Caki2 (cell line): ENCODE measurements at regions not wholly inside any gene's neighbourhood (a gene's known extent, or its start where the extent isn't known, plus 50 kb on each side); places are given as distances from the start of the nearest gene placed in this dataset.
A peak's percentile ranks its signal among the peaks of the same experiment; 100 is the strongest.
"Not testable (repeated sequence)": the region's sequence is repeated elsewhere in the genome, so short reads cannot be mapped to it uniquely, and the experiment has no call there.

Experiments used
- DNase-seq: peaks from one replicate; pipeline ENCODE4 v3.0.0-alpha.2; 2015; ENCODE audit warnings: low read depth
- in situ Hi-C: cut with HindIII; loops from 2 replicates; pipeline ENCODE4 v1.10.0; 2016; ENCODE audit warnings: low sequenced_read_pairs, low pct_unique_long_range_greater_than_20kb, mixed read lengths

DNA sequence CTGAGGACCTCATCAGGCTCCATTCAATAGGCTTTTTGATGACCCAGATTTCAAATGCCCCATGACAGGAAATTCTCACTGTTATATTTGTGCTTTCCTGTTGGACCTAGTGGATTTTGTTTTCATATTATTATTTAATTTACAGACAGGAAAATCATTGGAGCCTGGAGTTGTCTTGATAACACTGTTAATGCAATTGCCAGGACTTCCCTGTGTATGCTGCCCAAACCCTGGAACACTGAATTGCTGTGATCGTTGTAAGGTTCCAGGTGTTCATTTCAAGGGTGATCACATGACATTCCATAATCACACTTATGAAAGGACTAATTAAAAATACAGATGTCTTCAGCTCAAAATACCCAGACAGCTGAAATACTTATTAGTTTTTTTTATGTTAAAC lies 783.2 kb downstream of the DHX35 start:
- DNase-seq = no peak
- in situ Hi-C loops = no loop called here

DNA sequence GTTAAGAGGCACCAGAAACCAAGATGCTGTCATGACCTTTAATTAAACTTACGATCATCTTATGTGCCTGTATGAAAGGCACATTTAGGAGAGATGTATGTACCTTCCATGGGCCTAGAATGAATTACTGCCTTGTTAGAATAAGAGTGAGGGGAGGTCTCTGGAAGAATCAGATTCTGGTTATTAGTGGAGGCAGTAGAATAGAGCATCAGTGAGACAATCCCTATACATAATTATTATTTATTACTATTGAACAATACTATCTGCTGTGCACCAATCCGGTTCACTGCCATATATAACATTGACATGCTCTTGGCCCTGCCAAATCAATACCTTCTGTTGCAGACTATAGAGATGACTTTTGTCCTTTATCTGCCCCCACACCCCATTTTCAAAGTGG lies 776.5 kb downstream of the DHX35 start:
- in situ Hi-C loops = no loop called here

DNA sequence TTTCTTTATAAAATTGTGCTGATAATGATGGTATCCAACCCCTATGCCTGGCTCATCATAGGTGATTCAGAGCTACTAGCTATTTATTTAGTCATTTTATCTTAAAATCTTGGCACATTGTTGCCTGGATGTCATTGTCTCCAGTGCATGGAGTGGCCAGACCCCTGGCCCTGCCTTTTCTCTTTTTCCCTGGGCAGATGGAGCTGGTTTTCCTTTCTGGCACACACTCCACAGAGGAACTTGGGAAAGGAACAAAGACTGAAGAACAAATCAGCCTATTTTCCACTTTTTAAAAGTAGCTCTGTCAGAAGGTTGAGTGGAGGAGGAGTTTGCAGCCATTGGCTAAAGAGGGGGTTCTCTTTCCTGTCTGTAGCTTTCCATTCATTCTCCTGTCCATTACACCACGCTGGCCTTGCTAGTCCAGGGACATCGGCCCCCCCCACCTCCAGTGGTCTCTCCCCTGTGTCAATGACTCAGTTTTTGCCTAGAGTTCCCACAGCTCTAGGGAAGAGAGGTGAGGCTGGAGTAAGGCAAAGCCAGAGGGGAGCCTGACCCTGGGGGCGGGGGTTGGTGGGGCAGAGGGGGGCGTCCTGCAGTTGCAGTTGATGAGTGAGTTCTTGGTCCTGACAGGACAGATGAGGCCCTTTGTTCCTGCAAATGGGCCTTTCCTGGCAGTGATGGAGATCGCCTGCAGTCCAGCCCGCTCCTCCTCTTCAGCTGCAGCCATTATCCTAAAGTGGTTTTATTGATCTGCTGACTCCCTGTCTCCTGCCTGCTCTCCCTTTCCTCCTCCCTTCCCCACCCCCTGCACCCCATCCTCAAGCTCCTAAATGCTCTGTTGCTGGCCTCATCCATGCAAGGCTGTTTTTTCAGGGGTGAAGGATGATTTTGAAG lies 774.5 kb downstream of the DHX35 start:
- no peak for DNase-seq
- in situ Hi-C loops = no loop called here

More for the DNA sequence above, 776.5 kb downstream of the DHX35 start:
- DNase-seq = no peak

DNA sequence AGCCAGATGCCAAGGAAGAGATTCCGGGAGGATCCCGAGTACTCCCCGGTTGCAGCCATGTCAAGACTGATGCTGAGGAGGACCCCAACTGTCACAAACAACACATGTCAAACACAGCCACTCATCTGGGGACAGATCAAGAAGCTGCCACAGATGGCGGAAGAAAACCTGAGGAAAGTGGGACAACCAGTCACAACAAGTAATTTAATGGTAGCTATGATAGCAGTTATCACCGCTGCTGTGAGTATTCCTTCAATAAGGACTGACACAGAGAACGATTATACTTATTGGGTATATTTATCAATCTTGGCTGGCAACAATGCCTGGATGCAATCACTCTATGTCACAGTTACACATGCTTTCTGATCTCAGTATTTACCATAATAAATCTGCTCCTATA lies 763.4 kb downstream of the DHX35 start:
- in situ Hi-C loops, DNase-seq: not testable (repeated sequence)

DNA sequence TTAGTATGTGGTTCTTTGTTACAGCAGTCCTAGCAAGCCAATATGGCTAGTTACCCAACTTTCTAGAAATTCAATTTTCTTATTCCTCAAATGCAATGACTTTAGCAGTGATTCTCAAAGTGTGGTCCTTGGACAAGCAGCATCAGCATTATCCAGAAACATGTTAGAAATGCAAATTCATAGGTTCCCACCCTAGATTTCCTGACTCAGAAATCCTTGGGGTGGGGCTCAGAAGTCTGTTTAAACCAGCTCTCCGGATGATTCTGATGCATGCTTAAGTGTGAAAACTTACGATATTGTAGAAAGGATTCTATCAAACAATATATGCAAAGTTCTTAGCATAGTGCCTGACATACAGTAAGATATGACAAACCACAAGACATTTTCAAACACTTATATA lies 757.1 kb downstream of the DHX35 start:
- in situ Hi-C loops = no loop called here
- DNase-seq = no peak

DNA sequence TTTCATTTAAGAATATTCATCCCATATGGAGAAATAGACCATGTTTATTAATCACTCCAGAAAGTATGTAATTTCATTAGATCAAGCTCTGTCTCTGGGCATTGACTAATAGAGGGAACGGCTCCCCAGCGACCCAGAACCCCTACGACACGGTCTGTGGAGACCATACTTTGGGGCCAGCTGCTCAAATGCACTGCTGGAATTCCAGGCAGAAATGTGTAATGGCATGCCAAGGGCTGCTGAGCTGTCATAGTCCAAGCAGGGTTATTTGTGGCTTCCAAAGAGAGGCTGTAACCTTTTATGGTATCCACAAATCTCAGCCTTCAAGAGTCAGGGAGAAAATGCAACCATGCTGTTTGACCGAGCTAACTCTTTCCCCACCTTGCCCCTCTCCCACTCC lies 755.8 kb downstream of the DHX35 start:
- no peak for DNase-seq
- in situ Hi-C loops = no loop called here

DNA sequence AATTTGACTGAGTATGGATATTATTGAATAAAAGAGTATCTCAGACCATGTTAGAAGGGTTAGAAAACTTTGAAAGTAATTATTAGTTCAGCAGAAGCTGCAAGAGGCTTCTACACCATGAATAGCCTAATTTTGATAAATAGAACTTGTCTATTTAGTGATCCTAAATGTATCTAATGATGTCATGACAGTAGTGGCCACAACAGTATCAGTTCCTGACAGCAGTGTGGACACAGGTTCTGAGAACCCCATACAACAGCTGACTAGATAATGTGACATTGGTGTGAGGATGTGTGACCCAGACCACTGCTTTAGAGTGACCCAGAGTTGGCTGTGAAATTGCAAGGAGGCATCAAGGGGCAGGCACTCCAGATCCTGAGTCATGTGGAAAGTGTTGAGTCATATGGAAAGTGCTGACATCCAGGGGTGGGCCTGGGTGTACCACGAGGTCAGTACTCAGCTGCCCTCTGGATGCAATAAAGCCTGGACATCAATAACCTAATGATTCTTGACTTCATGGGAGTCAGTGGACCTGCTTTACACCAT lies 754.7 kb downstream of the DHX35 start:
- no peak for DNase-seq
- in situ Hi-C loops = no loop called here

DNA sequence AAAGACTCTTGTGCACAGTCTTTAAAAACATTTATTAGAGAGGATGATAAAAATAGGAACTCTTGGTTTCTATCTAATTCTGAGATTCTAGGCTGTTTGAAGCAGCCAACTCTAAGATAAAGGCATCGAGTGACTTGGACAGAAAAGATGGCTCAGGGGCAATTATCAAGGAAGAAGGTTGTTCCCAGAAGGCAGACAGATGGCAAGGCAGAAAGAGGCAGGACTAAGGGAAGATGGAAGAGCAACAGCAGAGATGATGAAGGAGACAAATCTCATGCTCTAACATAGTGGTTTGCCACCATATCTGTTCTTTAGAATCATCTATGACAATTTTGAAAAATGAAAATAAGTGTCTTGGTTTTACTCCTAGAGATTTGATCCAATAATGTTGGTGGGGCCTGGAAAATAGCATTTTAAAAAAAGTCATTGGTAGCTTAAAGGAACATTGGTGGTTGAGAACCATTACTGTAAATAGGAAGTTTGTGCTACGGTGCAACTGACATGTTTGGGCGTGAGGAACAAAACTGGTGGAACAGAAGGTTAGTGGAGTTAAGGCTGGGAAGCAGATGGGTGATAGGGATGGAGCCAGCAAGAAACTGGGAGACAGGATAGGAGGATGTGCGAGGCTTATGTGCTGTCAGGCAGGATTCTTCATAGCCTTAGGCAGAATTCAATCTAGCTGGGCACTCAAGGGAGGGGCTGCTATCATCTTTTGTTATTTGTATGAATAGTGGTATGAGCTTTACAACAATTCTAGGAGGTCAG lies 751.1 kb downstream of the DHX35 start:
- in situ Hi-C loops = no loop called here
- no peak for DNase-seq

DNA sequence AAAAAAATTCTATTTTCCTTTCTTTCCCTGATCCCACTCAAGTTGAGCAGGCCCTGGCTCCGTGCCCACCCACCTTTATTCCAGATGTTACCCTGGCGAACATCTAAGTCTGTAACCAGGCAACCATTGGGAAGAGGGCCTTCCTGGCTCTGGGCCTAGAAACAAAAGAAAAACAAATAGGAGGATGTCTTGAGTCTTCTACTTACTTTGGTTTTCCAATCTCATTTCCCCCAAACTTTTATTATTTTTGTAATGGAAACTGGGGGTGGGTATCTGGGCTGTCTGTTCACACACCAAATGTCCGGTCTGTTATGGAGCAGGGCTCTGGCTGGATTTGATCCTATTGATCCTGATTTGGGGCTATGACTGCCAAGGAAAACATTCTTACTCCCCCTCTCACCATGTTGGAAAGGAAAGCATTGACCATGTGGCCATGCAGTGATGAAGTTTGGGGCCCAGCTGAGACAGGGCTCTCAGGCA lies 744.1 kb downstream of the DHX35 start:
- in situ Hi-C loops = no loop called here
- no peak for DNase-seq

DNA sequence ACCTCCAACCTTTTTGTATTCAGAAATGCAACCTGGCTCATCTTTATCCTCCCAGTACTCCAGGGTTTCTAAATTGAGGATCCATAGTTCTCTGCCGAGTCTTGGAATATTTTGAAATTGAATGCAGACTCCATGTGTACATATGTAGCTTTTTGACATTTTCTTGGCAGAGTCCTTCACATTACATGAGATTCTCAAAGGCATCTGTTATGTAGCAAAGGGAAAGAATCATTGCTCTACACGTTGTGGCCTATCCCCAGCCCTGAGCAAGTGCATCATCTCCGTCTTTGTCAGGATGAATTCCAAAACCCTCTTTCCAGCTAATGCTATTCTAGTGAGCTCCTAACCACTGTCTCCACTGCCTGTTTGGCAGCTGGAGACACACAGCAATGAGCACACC lies 742.9 kb downstream of the DHX35 start:
- in situ Hi-C loops = no loop called here
- DNase-seq = no peak

DNA sequence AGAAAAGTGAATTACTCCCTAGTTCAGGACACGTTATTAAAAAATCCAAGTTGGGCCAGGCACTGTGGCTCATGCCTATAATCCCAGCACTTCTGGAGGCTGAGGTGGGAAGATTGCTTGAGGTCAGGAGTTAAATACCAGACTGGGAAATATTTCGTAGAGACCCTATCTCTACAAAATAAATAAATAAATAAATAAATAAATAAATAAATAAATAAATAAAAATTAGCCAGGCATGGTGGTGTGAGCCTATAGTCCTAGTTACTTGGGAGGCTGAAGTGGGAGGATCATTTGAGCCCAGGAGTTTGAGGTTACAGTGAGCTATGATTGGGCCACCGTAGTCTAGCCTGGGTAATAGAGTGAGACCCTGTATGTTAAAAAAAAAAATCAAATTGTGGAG lies 741.2 kb downstream of the DHX35 start:
- DNase-seq, in situ Hi-C loops: not testable (repeated sequence)

DNA sequence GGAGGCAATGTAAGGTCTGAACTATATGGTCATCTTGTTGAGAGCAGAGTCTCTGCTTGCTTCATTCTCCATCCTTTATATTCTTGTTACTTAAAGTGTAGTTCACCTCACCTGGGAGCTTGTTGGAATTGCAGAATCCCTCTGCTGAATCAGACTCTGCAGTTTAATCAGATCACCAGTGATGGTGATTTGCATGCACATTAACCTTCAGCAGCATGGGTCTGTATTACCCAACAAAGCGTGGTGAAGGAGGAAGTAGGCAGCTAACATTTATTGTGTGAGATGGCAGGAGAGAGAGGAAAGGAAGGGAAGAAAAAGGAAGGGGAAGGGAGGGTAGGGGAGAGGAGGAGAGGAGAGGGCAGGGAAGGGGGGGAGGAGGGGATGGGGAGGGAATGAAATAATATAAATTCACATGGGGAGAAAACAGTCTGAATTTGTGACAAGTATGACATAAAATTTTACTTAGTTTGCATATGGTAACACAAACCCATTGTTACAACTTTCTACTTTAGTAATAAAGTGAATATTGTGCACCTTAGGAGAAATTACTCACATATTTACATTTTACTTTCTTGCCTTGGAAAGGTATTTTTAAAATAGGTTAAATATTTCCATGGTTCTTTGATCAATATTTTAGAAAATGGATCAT lies 740.7 kb downstream of the DHX35 start:
- no peak for DNase-seq
- in situ Hi-C loops = no loop called here

DNA sequence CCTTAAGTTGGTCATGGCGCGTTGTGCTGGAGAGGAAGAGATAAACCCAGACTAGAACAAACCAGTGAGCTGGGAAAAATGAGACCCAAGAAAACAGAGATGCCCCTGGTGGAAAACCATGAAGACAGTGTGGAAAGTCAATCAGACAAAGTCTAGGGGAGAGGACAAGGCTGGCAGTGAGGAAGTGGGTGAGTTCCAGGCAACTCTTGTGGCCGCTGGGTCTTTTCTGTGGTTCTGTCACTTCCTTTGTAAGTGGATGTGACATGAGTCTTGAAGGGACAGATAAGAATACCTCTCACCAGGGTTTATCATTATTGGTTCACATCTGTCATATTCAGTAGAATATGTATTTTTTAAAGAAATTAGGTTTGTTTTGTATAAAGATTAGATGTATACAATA lies 738.4 kb downstream of the DHX35 start:
- in situ Hi-C loops = no loop called here
- DNase-seq = no peak

DNA sequence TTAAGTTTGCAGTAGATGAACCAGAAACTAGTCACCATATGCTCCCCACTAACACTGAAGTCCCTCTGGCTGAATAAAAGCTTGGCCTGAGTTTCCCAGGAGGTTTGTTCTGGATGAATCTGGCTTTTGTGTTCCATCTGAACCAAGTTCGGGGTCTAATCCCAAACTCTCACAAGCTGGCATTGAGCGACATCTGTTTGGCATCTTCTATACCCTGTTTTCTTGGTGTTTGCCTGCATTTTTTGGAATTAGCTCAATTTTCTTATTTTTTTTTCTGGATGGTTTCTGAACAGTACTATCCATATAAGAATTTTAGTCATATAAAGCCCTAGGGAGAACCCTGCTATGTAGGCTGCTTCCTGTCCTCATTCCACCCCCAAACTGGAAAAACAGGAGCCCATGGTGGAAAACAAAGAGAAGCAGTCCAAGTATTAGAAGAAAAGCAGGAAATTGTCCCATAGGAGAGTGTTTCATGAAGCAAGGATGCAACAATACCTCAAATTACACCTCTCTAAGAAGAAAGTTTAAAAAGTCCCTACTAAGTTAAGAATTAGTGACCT lies 737.1 kb downstream of the DHX35 start:
- DNase-seq = no peak
- in situ Hi-C loops = no loop called here

DNA sequence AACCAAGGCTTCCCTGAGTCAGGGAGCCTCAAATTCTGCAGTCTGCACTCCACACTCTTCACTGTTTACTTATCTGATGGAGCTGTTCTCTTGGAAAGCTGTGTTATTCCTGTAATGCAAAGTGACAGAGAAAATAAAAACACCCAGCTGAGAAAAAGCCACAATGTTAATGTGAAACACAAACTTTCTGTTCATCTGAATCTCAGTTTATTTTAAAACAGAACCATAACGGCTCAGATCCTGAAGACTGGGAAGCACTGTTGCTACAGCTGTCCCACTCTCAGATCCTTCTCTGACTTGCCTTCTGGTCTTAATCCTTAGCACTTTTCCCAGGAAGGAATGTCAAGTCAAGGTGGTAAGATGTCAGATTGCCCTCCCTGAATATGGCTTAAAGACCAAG lies 736.6 kb downstream of the DHX35 start:
- DNase-seq = no peak
- in situ Hi-C loops = no loop called here

DNA sequence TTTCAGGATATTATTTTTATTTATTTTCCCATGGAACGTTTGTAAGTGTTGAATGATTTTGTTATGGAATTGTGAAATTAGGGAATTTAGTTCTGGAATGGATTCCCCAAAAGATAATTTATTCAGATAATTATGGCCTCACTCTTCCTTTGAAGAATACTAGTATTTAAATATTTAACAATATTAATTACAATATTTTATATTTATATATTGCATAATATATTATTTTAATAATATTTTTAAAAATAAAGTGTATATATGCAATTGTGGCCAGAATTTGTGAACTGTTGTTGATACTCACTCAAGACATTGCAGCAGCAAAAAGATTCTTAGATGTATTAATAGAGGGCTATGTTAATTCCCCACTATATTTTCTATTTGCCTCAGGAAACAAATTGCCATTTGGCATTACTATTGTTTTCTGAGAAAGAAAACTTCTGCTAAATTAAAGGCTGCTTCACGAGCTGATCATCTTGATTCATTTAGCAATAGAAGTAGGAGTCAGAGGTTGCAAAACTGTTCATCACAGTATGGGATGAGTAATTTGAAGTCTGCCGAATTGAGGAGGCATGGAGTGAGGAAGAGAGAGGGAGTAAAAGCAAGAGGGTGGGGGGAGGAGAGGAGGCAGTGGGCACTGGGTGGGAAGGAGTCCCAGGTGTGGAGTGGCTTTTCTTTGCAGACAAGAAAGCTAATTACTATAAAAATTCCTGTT lies 729.2 kb downstream of the DHX35 start:
- in situ Hi-C loops = no loop called here
- DNase-seq = no peak

DNA sequence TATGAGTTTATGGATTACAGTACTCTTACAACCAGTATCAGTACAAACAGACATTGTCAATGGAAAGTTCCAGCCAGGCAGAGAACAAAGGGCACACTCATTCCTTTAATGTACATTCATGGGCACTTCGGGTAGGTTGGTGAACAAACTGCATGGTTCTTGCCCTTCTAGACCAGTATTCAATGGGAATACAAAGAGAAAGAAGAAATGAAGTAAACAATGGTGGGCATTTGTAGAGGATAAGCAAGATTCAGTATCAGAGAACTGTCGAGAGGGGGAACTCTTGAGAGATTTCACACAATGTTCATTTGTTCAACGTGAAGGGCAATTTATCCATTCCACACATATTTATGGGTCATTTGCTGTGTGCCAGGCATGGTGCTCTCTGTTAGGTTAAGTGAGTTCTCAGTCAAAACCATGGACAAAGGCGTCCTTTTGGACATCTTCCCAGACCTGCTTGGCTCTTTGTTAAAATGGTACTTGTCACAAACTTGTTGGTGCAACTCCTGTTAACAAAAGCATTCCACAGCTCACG lies 714.8 kb downstream of the DHX35 start:
- peak; percentile 7 for DNase-seq
- in situ Hi-C loops = no loop called here

DNA sequence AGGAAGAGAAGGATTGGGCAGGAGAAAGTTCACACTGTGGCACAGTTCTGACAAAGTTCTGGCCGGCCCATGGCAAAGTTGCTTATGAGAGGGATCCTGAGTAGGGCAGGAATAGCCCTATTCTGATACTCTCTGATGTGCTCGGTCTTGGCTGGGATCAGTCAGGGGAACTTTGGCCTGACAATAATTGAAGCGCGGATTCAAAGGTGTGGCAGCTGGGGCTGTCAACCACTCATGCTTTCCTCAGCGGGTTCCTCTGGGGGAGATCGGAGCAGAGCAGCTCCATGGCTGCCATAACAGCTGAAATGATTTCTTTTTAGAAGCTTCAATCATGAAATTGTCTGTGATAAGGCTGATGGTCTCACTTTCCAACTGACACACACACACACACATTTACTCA lies 714.1 kb downstream of the DHX35 start:
- in situ Hi-C loops = no loop called here
- DNase-seq = no peak
